ENCODE measurements at regions not wholly inside any gene's neighbourhood (a gene's known extent, or its start where the extent isn't known, plus 50 kb on each side); places are given as distances from the start of the nearest gene placed in this dataset.
"Not testable (repeated sequence)": the region's sequence is repeated elsewhere in the genome, so short reads cannot be mapped to it uniquely, and the experiment has no call there.

DNA sequence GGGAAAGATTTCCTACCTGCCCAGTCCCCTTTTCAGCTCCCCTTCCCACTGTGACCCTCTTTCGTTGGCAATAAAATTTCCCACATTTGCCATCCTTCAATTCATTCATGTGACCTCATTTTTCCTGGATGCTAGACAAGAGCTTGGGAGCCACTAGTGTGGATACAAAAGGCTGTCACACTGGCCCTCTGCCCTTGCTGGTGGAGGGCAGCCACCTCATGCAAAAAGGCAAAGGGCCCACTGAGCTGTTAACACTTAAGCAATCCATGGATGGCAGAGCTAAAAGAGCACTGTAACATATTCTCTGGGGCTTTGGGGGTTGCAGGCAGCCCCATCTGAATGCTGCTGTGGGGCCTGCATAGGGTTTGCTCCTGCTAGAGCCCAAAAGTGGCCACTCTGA lies 315.1 kb downstream of the NEBL start:
- ATAC-seq (no peak), DNase-seq (no peak)
- no peak overlapping the region for H3K27ac ChIP-seq
- H3K9me3 ChIP-seq = peaks cover 6% of the 10 kb centered on the region
- no peaks in the 10 kb centered on the region for H3K36me3 ChIP-seq
- no peaks in the 10 kb centered on the region for H3K4me1 ChIP-seq
- no peaks in the 10 kb centered on the region for H3K27me3 ChIP-seq (ENCODE audit: low read depth)
- intact Hi-C loops (cut with DNase I) = no loop called here
- H3K4me3 ChIP-seq = no peak overlapping the region
- TF ChIP-seq, protein P1, sequence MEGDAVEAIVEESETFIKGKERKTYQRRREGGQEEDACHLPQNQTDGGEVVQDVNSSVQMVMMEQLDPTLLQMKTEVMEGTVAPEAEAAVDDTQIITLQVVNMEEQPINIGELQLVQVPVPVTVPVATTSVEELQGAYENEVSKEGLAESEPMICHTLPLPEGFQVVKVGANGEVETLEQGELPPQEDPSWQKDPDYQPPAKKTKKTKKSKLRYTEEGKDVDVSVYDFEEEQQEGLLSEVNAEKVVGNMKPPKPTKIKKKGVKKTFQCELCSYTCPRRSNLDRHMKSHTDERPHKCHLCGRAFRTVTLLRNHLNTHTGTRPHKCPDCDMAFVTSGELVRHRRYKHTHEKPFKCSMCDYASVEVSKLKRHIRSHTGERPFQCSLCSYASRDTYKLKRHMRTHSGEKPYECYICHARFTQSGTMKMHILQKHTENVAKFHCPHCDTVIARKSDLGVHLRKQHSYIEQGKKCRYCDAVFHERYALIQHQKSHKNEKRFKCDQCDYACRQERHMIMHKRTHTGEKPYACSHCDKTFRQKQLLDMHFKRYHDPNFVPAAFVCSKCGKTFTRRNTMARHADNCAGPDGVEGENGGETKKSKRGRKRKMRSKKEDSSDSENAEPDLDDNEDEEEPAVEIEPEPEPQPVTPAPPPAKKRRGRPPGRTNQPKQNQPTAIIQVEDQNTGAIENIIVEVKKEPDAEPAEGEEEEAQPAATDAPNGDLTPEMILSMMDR (IDR thresholded peaks at IDR 0.05) = no peak

DNA sequence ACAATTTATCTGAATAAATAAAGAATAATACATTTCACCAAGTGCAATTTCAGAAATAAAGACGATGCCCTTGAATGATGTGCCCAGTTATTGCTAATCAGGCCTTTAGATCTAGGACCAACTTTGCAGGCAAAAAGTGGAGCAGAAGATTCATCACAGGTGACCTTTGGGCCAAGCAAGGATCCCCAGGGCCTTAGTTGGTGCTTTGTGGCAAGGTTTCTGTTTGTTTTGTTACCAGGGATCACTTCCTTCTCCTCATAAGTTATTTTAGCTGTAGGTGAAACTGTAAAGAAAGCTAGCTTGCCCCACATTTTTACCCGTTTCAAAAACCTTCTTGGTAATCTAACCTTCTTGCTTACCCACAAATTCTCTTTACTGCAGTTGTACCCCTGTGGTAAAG lies 323.2 kb downstream of the NEBL start:
- DNase-seq (no peak), ATAC-seq (no peak)
- TF ChIP-seq, protein P1 (IDR thresholded peaks at IDR 0.05) = no peak
- H3K36me3 ChIP-seq = no peaks in the 10 kb centered on the region
- H3K27ac ChIP-seq = no peak overlapping the region
- H3K4me1 ChIP-seq = no peaks in the 10 kb centered on the region
- no peak overlapping the region for H3K4me3 ChIP-seq
- intact Hi-C loops (cut with DNase I) = no loop called here
- H3K27me3 ChIP-seq (ENCODE audit: low read depth) = no peaks in the 10 kb centered on the region
- no peaks in the 10 kb centered on the region for H3K9me3 ChIP-seq

DNA sequence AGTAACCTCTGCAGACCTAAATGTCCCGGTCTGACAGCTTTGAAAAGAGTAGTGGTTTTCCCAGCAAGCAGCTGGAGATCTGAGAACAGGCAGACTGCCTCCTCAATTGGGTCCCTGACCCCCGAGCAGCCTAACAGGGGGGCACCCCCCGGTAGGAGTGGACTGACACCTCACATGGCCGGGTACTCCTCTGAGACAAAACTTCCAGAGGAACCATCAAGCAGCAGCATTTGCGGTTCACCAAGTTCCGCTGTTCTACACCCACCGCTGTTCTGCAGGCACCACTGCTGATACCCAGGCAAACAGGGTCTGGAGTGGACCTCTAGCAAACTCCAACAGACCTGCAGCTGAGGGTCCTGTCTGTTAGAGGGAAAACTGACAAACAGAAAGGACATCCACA lies 341.1 kb downstream of the NEBL start:
- H3K9me3 ChIP-seq; H3K4me3 ChIP-seq; H3K27me3 ChIP-seq (ENCODE audit: low read depth); DNase-seq; H3K4me1 ChIP-seq; H3K27ac ChIP-seq; ATAC-seq; H3K36me3 ChIP-seq; intact Hi-C loops (cut with DNase I): not testable (repeated sequence)

DNA sequence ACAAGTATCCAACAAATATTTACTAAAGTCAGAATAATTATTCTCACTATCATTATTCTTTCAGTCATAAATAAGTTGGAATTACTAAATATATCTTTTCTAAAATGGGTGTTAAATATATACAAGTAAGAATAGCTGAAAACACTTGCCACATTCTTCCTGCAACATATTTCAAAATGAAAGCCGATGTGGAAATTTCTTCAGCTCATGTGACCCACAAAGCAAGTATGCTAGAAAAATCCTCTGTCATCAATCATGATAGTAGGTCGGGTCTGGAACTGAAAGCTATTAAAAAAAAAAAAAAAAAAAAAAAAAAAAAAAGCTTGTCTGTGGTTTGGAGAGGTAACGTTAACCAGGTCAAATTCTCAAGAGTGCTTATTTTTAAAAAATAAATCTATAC lies 344.7 kb downstream of the NEBL start:
- no peak for DNase-seq
- no peaks in the 10 kb centered on the region for H3K4me1 ChIP-seq
- ATAC-seq = no peak
- H3K27ac ChIP-seq = no peak overlapping the region
- no peaks in the 10 kb centered on the region for H3K9me3 ChIP-seq
- TF ChIP-seq, protein P1 (IDR thresholded peaks at IDR 0.05) = no peak
- no peaks in the 10 kb centered on the region for H3K36me3 ChIP-seq
- H3K27me3 ChIP-seq (ENCODE audit: low read depth) = no peaks in the 10 kb centered on the region
- no peak overlapping the region for H3K4me3 ChIP-seq
- intact Hi-C loops (cut with DNase I) = no loop called here

DNA sequence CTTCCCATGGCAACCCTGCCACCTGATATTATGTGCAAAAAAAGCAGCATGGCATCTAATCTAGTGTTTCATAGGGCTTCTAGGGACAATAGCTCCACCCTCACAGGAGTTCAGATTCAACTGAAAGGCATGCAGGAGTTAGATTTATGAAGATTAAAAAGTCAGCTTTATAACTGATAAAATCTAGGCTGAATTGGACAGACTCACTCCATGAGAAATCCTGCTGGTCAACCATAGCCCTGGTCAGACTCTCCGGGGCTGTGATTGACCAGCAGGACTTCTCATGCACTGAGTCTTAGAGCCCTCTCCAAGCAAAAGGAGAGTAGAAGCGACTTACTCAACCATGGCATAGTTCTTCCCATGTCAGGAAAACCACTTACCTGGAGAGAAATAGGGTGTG lies 345.4 kb downstream of the NEBL start:
- H3K27ac ChIP-seq = no peak overlapping the region
- H3K36me3 ChIP-seq = no peaks in the 10 kb centered on the region
- ATAC-seq (no peak), DNase-seq (no peak)
- no peaks in the 10 kb centered on the region for H3K27me3 ChIP-seq (ENCODE audit: low read depth)
- H3K4me1 ChIP-seq = no peaks in the 10 kb centered on the region
- TF ChIP-seq, protein P1 (IDR thresholded peaks at IDR 0.05) = no peak
- intact Hi-C loops (cut with DNase I) = no loop called here
- H3K9me3 ChIP-seq = no peaks in the 10 kb centered on the region
- H3K4me3 ChIP-seq = no peak overlapping the region

DNA sequence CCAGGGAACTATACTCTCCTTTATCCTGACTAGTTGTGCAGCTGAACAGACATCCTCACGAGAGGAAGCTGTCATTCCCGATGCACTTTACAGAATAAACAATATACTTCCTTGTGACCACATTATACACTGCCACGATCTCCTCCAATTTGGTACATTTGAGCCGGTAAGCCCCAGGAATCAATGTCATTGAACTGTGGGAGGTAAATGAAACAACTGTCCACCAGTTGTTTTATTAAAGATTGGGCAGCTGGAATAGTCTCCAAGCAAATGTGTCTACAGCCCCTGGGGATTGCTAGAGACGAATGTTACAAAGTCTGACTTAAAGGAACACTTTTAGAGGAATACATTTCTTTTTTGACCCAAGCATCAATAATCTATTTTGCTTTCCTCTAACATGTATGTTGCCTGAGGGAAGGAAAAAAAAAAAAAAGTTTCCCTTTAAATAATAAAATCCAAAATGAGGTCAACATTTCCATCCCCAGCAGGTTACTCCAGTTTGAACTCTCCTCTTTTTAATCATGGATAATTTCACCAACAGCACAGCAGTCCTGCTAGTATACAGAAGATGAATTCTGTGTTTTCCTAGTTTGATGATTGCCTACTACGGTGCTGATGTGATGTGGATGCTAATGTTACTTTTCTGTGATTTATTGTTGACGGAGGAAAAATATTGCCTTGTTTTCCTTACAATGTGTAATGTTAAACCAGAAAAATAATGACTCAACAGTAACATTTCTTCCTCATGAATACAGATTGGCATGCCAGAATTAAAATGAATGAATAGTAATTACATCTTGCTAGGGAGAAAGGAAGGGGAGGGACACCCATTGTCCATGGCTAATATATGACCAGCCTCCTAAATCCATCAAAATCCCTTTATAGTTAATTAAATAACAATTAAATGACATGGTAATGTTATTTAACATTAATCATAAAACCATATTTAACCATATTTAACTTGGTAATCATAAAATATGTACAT lies 360.9 kb downstream of the NEBL start:
- DNase-seq (no peak), ATAC-seq (no peak)
- Histone ChIP-seq H3K4me1 (no peaks in the 10 kb centered on the region), H3K27me3 (ENCODE audit: low read depth) (no peaks in the 10 kb centered on the region), H3K4me3 (no peak overlapping the region), H3K36me3 (no peaks in the 10 kb centered on the region), H3K9me3 (no peaks in the 10 kb centered on the region), H3K27ac (no peak overlapping the region)
- intact Hi-C loops (cut with DNase I) = no loop called here
- TF ChIP-seq, protein P1 (IDR thresholded peaks at IDR 0.05) = no peak

DNA sequence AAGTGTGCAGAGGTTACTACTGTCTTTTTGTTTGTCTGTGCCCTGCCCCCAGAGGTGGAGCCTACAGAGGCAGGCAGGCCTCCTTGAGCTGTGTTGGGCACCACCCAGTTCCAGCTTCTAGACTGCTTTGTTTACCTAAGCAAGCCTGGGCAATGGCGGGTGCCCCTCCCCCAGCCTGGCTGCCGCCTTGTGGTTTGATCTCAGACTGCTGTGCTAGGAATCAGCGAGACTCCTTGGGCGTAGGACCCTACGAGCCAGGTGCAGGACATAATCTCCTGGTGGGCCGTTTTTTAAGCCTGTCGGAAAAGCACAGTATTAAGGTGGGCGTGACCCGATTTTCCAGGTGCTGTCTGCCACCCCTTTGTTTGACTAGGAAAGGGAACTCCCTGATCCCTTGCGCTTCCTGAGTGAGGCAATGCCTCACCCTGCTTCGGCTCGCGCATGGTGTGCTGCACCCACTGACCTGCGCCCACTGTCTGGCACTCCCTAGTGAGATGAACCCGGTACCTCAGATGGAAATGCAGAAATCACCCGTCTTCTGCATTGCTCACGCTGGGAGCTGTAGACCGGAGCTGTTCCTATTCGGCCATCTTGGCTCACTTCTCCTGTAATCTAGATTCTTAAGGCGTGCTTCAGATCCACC lies 365.7 kb downstream of the NEBL start:
- intact Hi-C loops (cut with DNase I); H3K36me3 ChIP-seq; ATAC-seq; H3K27me3 ChIP-seq (ENCODE audit: low read depth); DNase-seq; H3K9me3 ChIP-seq; H3K4me3 ChIP-seq; H3K4me1 ChIP-seq; H3K27ac ChIP-seq: not testable (repeated sequence)

Measured in lower lobe of right lung (tissue), 2 donors.